ENCODE measurements at regions not wholly inside any gene's neighbourhood (a gene's known extent, or its start where the extent isn't known, plus 50 kb on each side); places are given as distances from the start of the nearest gene placed in this dataset.

DNA sequence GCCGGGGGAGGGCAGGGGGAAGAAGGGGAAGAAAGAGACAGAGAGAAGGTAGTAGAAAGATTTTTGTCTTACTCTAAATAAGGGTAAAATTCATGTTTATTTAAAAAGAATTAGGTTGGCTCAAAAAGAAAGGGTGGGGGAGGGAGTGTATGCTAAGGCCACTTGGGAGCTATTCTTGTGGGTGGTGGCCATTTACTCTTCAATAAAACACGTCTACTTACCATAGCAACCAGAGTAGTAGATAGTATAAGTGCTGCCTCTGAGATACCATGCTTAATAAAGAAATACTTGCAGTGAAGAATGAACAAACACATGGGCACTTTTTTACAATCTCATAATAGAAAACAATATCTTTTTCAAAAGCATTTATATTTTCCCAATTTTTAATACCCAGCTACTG, 538.1 kb upstream of the PTBP2 start:
- TF ChIP-seq, protein P1, sequence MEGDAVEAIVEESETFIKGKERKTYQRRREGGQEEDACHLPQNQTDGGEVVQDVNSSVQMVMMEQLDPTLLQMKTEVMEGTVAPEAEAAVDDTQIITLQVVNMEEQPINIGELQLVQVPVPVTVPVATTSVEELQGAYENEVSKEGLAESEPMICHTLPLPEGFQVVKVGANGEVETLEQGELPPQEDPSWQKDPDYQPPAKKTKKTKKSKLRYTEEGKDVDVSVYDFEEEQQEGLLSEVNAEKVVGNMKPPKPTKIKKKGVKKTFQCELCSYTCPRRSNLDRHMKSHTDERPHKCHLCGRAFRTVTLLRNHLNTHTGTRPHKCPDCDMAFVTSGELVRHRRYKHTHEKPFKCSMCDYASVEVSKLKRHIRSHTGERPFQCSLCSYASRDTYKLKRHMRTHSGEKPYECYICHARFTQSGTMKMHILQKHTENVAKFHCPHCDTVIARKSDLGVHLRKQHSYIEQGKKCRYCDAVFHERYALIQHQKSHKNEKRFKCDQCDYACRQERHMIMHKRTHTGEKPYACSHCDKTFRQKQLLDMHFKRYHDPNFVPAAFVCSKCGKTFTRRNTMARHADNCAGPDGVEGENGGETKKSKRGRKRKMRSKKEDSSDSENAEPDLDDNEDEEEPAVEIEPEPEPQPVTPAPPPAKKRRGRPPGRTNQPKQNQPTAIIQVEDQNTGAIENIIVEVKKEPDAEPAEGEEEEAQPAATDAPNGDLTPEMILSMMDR (IDR thresholded peaks at IDR 0.05): no peak
- TF ChIP-seq POLR2AphosphoS5 (IDR thresholded peaks at IDR 0.05) (no peak), EP300 (IDR thresholded peaks at IDR 0.05; ENCODE audit: low read depth) (no peak)
